Fibroblast of skin of left quadriceps (primary cell): ENCODE measurements at regions not wholly inside any gene's neighbourhood (a gene's known extent, or its start where the extent isn't known, plus 50 kb on each side); places are given as distances from the start of the nearest gene placed in this dataset.

Experiments
- DNase-seq, 2 experiments: peaks; one replicate each; pipeline ENCODE4 v3.0.0-alpha.2; 2013; ENCODE audit warnings: low read depth in 2 of 2

DNA sequence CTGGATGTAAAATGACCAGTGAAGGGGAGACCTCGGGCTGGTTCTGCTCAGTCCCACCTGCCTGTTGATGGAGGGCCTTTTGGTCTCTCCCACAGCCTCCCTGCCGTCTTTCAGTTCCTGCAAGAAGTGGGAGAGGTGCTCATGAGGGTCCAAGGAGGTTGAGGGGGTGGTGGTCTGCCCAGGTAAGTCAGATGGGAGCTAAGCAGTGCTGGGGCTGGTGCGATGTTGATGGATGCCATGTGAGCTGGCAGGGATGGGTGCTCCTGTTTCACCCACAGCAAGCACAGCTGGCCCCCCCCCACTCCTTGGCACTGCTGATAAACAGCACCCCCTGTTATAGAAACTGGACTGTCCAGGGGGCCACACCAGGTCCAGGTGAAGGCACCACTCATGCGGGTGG, 145.6 kb downstream of the NSG2 start:
- DNase-seq: no peak

DNA sequence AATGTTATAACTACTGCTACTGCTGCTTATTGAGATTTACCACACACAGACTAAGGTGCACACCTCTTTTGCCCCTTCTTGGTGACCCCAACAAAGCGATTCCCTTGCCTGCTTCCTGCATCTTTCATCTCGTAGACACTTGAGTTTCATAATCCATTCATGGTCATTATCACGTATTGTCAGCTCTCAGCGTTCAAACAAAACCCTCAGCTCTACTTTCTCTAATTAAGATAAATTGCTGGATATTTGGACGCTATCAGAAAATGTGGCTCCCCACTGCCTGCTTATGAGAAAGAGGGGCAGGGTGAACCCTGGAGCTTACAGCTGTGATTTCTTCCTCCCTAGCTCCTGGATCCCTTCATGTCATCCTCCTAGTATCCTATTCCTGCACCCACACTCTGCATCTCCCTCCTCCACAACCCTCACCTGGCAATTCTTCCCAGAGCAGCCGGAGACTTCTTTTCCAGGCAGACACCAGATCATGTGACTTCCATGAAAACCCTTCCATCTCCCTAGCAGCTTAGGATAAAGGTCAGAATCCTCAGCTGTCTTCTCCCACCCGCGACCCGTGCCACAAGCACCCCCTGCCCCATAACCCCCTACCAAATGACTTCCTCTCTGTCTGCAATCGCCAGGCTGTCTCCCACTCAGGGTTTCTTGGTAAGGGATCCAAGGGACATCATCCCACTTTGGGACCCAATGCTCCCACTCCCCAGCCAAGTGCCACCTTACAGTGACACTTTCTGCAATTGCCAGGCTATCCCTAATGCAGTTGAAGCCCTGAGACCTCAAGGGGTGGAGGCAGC, 146.5 kb downstream of the NSG2 start:
- DNase-seq: no peak

DNA sequence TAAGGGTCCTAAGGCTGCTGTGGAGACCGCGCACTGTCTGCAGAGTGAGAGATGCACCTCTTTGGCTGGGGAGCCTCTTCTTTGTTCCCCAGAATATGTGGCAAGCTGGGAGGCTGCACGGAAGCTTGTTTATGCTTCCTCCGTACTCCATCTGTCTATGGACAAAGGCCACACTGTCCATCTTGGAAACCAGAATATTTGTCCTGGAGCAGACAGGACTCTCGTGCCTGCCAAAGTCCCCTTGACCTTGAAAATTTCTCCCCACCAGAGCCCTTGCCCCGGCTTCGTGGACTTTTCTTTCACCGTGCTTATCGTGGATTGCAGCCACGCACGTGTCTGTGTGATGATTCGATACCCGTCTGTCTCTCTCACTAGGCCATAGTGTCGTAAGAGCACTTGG, 147.4 kb downstream of the NSG2 start:
- no peak for DNase-seq

DNA sequence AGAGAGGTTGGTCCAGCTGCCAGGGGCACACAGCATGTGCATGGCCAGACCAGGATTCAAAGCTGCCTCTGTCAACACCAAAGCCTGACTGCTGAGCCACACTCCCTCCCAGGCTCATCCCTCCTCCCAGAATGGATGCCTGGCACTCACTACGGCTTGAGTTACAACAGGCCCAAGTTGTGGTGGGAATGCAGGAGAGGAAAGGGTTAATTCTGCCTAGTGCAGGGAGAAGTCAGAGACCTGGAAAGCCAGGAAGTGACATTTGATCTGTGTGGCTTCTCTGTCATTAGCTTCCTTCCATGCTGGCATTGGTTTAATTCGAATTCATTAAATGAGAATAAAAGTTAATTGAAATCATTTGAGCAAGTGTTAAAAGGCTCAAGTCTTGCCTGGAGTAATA, 150.0 kb downstream of the NSG2 start:
- no peak for DNase-seq

DNA sequence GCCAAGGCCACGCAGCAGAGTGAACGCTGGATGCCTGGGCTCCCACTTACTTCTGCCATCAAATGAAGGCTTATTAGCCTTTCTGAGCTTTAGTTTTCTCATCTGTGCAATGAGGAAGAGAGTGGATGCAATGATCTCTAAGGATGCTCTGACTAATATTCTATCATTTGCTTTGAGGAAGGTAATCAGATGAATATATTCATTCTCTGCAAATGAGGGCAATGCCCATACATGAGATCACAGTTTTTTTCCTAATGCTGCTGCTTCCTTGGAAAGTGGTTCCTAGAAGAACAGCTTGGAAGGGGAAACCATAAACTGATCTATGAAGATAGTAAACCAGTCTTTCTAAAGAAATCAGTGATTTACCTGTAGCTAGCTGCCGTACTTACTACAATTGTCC, 152.4 kb downstream of the NSG2 start:
- no peak for DNase-seq

DNA sequence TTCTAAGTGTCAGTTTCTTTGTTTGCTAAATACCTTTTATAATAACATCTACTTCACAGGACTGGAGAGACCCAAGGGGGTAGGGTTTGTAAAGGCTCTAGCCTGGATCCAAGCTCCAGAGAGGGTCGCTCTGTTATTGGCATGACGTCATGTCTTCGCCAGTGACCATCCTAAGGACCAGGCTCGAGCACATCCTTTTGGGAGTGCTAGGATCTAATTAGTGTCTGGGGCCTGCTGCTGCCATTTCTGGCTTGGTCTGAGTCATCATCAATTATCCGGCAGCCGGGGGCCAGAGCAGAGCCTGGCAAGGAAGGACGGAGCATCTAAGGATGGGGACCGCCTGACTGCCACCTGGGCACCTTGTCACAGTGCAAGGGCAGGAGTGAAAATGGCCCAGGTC, 153.0 kb downstream of the NSG2 start:
- no peak for DNase-seq

DNA sequence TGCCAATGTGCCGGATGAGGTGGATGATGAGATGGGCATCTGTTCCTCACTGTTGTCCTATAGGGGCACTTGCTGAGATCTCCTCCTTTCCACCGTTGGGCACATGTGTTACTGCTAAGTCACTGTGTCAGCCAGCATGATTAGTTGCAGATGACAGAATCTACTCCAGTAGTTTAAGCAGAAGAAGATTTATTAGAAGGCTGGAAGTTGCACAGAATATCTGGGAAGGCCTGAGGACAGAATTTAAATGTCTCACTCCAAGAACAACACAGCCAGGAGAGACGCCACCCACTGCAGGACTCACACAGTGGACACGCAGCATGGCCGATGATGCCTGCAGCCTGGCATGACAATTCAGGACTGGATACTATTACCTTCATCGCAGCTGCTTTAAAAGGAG, 157.5 kb downstream of the NSG2 start:
- no peak for DNase-seq

DNA sequence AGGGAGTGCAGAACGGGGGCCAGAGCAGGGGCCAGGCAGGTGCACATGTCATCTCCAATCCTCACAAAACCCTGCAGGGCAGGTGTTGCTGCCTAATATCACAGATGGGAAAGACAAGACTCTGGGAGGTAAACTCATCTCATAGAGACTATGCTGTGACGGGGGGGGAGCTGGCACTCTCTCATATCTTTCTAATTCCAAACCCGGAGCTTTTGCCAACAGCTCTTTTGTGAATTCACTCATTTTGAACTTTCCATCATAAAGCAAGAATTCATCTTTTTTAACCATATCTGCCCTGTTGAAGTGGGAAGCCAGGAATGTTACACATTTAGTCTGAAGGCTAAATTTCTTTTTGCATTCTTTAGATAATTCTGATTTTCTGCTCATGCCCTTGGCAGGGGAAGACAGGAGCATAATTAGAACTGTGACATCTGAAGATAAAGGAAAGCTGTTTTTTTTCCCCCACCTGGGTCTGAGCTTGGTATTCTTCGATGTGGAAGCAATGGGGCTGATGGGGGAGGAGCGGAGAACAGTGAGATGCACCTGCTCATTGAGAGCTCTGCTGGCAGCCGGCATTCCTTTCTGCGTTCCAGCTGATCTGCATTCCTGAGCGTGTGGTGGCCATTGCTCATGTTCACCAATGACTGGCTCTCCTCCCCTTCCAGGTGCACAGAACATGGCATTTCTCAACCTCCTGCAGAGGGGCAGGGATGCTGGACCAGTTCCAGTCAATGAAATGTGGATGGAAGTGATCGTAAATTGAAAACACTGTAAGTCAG, 159.2 kb downstream of the NSG2 start:
- DNase-seq: no peak

DNA sequence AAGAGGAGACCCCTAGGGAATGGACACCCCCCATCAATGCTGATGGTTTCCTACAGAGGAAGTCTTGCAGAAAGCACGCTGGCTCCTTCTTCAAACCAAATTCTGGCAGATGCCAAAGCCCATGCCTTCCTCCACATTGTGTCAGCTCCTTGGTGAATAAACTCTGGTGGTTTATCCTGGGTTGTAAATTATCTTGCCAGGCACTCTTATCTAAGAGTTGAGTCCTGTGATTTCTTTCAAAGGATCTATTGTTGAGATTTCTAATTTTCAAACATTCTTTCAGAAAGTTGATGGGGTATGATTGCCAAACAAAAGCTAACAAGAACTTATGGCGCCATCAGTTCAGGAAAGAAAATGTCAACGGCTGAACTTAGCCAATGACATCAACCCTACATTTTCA, 160.4 kb downstream of the NSG2 start:
- no peak for DNase-seq

DNA sequence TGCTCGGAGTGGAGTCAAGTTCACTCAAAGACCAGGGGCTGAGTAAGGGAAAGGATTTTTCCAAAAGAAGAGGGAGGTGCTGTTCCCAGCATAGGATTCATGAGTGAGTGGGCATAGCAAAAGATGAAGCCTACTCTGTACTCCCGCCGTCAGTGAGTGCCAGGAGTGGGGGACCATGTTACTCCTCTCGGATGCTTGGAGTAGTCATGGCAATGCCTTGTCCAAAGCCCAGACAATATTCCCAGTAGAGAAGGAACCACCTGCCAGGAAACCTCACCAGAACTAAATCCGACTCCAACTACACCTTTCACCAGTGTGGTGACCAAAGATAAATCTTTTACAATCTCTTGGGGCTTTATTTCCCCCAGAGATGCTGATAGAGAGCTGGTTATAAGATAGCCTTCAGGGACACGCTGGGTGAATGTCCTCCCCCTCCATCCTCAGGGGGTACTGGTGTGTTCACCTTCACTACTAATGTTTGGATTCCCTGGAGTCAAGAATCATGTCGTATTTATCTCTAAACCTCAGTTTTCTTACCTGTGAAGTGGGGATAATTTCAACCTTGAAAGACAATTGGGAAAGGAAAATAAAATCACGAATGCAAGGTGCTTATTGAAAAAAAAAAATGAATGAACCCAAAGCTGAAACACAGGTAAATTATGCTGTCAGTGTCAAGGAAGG, 165.2 kb downstream of the NSG2 start:
- no peak for DNase-seq

DNA sequence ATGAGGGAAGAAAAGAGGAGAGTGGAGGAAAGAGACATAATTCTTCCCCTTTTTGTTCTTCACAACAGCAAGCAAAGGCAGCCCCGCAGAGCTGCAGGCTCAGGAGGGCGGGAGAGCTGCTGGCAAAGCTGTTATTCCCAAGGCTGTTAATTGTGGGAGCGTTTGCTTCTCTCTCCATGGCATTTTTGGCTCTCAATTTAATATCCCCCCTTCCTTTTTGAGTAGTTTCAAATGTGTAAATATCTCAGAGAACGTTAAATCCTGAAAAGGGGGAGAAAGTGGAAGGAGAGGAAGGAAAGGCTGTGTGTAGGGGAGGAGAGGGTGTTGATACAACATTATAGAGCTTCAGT, 165.7 kb downstream of the NSG2 start:
- DNase-seq: no peak

DNA sequence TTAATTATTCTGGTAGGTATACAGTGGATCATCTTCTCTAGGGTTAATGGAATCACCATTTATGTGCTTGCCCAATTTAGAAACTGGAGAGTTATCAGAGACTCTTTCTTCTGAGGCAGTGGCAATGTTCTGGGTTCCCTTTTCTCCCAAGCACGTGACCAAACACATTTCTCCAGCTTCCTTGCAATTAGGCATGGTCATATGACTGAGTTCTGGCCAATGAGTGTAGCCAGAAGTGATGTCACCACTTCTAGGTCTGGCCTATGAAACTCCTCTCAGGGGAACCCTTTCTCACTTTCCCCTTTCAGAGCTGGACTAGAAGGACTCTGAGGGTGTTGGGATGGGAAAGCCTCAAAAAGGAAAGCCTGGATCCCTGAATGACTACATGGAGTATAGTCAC, 172.0 kb downstream of the NSG2 start:
- no peak for DNase-seq

DNA sequence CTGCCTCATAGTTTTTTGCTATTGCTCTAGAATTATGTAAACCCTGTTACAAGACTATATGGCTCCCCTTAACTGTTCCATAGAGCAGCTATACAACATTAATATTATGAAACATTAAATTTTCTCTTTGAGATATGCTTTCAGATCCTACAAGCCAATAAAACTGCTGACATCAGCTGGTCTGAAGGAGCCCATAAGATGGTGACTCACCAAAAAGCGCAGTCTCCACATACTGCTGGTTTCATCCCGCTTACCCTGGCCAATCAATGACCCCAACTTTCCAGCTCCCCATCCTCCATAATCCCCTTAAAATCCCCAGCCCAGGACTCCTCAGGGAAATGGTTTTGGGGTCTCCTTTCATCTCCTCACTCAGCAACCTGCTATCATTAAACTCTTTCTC, 172.7 kb downstream of the NSG2 start:
- DNase-seq: no peak

DNA sequence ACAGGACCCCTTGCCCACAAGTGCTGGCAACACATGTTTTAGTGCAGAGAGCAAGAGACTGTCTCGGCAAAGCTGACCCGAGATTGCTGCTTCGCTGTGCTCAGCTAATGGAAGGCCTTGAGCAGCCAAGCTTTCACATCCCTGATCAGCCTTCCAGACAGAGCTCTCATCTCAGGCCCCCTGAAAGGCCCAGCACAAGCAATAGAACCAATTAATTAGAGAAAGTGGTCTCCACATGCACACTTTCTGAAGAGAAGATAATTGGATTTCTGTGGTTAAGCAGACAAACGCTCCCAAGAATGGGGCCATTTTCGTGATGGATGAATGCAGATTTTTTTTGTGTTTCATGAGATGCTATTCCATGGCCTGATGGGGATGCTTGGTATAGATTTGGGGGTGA, 174.9 kb downstream of the NSG2 start:
- no peak for DNase-seq

DNA sequence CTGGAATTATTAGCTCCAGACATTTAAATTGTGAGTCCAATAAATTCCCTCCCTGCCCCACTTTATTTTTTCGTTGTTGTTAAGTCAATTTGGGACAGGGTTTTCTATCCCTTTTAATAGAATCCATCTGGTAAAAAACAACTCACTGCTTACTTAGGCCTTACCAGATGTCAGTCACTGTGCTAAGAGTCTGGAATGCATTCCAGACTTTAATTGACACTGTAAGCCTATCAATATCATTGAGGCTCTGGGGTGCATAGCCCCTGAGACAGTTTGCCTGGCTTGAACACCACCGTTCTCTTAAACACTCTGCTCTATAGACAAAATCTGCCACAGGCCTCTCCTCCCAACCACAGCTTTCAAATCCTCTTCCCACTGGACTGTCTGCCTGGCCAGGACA, 175.9 kb downstream of the NSG2 start:
- no peak for DNase-seq

DNA sequence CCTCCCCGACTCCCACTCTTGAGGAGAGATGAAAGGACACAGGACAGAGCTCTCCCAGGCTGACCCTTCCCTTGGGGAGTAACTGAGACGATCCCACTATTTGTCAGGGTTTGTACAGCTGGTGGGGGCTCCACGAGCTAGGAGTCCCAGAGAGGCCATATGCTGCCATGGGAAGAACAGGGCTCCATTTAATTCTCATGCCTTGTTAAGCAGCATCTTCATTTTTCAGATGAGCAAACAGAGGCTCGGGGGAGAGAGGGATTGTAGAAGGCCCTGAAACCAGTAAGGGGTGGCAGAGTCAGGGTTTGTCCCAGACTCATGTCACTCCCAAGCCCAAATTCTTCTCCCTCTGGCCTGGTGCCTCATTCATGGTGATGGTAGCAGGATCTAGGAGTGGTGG, 176.4 kb downstream of the NSG2 start:
- no peak for DNase-seq

DNA sequence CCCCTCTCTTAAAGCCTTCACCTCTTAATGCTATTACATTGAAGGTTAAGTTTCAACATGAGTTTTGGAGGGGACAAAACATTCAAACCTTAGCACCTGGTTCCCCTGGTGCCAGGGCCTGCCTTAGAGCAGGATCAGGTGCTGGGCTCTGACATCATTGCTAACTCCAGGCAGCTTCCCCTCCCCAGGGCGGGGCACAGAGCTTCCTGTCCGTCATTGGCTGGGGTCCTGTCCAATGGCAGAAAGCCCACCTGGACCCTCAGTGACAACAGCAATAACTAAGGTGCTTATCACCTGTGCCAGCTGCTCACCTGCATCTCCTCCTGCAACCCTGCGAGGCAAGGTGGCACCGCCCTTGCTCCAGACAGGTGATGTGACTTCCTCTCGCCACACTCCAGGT, 177.4 kb downstream of the NSG2 start:
- no peak for DNase-seq

DNA sequence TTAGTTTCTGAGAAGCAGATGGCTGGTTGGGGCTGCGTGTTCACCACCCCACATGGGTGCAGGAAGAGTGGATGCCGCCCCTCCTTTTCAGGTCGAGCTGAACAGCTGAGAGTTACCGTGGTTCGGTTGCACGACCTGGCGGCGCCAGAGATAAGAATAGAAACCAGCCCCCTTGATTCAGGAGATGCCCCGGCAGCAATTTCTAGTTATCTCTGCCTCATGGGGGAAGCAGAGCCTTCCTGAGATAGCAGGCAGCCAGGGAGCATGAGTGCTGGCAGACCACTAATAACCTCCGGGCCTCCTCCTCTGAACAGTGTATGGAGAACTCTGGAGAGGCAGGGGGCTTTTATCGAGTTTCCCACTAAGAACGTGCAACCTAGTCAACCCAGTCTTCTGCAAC, 177.8 kb downstream of the NSG2 start:
- DNase-seq: no peak

DNA sequence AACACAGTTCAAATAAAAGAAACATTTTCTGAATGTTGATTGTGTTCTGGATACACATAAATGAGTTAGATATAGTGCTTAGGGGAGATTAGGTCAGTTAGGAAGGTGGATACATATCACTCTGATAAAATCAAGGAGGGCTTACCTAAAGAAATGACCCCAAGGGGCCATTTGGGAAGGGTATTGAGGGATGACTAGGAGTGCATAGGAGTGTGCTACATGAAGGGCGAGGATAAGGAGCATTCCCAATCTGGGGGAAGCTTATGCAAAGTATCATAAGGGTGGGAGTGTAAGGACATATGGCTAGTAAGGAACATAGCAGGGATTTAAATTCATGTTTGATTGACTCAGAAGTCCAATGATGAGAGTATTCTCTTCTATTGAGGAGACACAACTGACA, 183.6 kb downstream of the NSG2 start:
- no peak for DNase-seq

DNA sequence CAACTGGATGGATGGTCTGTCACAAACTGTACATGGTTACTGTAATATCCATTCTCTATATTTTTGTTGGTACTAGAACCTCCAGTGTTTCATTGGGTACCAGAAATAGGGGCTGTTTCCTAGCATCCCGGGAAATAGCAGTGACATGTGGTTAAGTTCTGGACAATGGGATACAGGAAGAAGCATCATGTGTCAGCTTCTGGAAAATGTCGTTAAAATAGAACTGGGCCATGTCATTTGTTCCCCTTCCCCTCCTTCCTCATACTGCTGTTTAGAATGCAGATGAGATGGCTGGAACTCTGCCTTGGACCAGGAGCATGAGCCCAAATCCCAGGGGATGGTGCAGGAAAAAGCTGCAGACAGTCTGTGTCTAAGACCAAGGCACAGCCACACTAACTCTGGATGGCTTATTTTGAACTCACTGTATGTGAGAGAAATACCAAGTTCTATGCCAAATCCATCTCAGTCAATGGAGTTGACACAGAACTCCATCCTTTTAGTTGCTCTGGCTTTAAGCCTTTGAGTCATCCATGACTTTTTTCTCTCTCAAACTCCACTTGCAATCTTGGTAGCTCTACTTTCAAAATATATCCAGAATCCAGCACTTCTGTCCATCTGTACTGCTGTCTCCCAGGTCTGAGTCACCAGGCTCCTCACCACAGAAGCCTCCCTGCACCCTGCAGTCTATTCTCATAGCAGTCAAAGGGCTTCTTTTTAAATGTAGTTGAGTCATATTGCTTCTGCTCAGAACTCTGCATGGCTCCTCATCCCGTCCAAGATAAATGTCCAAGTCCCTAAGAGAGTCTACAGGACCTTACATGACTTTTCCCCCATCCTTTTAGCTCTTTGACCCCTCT, 184.2 kb downstream of the NSG2 start:
- DNase-seq: peak; percentile 51 to 53

DNA sequence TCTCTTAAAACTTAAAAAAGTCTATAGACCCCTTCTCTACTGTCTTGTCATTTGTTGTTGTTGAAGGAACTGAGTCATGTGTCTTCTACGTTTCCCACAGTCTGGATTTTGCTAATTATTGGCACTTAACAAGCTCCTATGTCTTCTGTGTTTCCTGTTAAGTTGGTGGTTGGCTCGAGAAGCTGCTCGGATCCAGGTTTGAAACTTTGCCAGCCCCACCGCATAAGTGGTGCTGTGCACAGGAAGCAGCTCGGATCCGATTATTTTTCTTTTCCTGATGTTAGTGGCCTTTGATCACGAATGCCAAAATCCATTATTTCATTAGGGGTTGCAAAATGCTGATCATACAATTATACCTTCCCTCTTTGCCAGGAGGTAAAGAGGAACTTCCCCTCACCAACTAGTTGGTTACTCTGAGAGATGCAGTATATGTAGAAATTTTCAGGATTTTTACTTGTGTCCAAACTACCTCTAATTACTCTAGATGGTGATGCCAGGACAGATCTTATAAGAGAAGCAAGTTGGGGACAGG, 186.5 kb downstream of the NSG2 start:
- DNase-seq: peak in 1 of 2 experiments; percentile 18

DNA sequence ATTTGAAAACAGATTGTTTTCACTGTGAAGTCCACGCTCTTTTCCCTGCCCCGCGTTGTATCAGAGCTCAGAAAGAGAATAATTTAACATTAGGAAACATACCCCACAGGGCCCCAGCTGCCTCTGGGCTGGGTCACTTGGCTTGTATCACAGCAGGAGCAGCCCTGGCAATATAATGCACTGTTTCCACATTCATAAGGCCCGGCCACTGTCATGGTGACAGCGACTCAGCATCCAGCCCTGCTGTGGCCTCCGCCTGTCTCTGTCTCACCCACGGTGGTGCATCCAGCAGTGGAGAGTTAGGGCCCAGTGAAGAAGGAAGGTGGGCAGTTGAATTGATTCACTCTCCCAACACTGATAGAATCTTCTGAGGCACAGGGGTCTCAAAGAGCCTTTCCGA, 188.9 kb downstream of the NSG2 start:
- no peak for DNase-seq
